ENCODE measurements at regions not wholly inside any gene's neighbourhood (a gene's known extent, or its start where the extent isn't known, plus 50 kb on each side); places are given as distances from the start of the nearest gene placed in this dataset.
"Not testable (repeated sequence)": the region's sequence is repeated elsewhere in the genome, so short reads cannot be mapped to it uniquely, and the experiment has no call there.

GRCh38 chr12:104890476-104891096 is 67.5 kb downstream of the SLC41A2 start:
- no peak for TF ChIP-seq CTCF (conservative IDR thresholded peaks at IDR 0.05; ENCODE audit: low read depth, low read length)
- no peak overlapping the region for H3K4me3 ChIP-seq (ENCODE audit: low read depth, low read length)
- DNase-seq (ENCODE audit: low read depth), result no peak

- no peak overlapping the region for H3K4me3 ChIP-seq (ENCODE audit: low read depth, low read length)
- TF ChIP-seq CTCF (conservative IDR thresholded peaks at IDR 0.05; ENCODE audit: low read depth, low read length), result no peak
- no peak for DNase-seq (ENCODE audit: low read depth)
Measured at GRCh38 chr12:104889735-104890134, 68.4 kb downstream of the SLC41A2 start.

GRCh38 chr12:104888892-104889291 is 69.2 kb downstream of the SLC41A2 start:
- no peak for DNase-seq (ENCODE audit: low read depth)
- no peak for TF ChIP-seq CTCF (conservative IDR thresholded peaks at IDR 0.05; ENCODE audit: low read depth, low read length)
- H3K4me3 ChIP-seq (ENCODE audit: low read depth, low read length), result no peak overlapping the region

- DNase-seq (ENCODE audit: low read depth), result no peak
- TF ChIP-seq CTCF (conservative IDR thresholded peaks at IDR 0.05; ENCODE audit: low read depth, low read length), result no peak
- no peak overlapping the region for H3K4me3 ChIP-seq (ENCODE audit: low read depth, low read length)
Measured at GRCh38 chr12:104888481-104888880, 69.6 kb downstream of the SLC41A2 start.

GRCh38 chr12:104887452-104887851 is 70.6 kb downstream of the SLC41A2 start:
- DNase-seq (ENCODE audit: low read depth), result no peak
- no peak for TF ChIP-seq CTCF (conservative IDR thresholded peaks at IDR 0.05; ENCODE audit: low read depth, low read length)
- H3K4me3 ChIP-seq (ENCODE audit: low read depth, low read length), result no peak overlapping the region

- TF ChIP-seq CTCF (conservative IDR thresholded peaks at IDR 0.05; ENCODE audit: low read depth, low read length), result no peak
- DNase-seq (ENCODE audit: low read depth), result no peak
- H3K4me3 ChIP-seq (ENCODE audit: low read depth, low read length), result no peak overlapping the region
Measured at GRCh38 chr12:104886418-104887401, 71.4 kb downstream of the SLC41A2 start.

GRCh38 chr12:104878858-104879257 is 79.2 kb downstream of the SLC41A2 start:
- not testable (repeated sequence) for H3K4me3 ChIP-seq (ENCODE audit: low read depth, low read length)

More at GRCh38 chr12:104878858-104879257, 79.2 kb downstream of the SLC41A2 start:
- not testable (repeated sequence) for DNase-seq (ENCODE audit: low read depth)

Data from epithelial cell of proximal tubule (primary cell).